ENCODE measurements at regions not wholly inside any gene's neighbourhood (a gene's known extent, or its start where the extent isn't known, plus 50 kb on each side); places are given as distances from the start of the nearest gene placed in this dataset.

DNA sequence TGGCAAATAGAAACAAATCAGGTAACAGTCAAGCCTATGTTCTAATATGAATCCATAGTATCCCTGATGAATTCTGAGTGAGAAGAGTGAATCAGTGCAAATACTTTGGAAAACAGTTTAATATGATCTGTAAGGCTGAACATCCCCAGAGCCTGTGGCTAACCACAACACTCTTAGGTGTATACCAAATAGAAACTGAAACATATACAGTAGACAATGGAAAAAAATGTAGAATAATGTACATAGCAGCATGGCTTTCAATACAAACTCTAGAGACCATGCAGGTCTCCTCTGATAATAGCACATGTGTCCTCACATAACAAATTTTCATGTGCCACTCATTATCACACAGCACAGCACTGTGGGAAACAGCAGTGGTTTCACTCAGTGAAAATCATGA is 513.6 kb downstream of the CDY2B start:
- no peak overlapping the region for H3K27ac ChIP-seq
- no peaks in the 10 kb centered on the region for H3K27me3 ChIP-seq
- TF ChIP-seq, protein P1, sequence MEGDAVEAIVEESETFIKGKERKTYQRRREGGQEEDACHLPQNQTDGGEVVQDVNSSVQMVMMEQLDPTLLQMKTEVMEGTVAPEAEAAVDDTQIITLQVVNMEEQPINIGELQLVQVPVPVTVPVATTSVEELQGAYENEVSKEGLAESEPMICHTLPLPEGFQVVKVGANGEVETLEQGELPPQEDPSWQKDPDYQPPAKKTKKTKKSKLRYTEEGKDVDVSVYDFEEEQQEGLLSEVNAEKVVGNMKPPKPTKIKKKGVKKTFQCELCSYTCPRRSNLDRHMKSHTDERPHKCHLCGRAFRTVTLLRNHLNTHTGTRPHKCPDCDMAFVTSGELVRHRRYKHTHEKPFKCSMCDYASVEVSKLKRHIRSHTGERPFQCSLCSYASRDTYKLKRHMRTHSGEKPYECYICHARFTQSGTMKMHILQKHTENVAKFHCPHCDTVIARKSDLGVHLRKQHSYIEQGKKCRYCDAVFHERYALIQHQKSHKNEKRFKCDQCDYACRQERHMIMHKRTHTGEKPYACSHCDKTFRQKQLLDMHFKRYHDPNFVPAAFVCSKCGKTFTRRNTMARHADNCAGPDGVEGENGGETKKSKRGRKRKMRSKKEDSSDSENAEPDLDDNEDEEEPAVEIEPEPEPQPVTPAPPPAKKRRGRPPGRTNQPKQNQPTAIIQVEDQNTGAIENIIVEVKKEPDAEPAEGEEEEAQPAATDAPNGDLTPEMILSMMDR (IDR thresholded peaks at IDR 0.05) = no peak
- no peaks in the 10 kb centered on the region for H3K4me1 ChIP-seq
- intact Hi-C loops (cut with DNase I; ENCODE audit: low total_unique reads) = no loop called here
- no peak for DNase-seq
- no peaks in the 10 kb centered on the region for H3K9me3 ChIP-seq
- H3K36me3 ChIP-seq = no peaks in the 10 kb centered on the region
- no peak overlapping the region for H3K4me3 ChIP-seq

DNA sequence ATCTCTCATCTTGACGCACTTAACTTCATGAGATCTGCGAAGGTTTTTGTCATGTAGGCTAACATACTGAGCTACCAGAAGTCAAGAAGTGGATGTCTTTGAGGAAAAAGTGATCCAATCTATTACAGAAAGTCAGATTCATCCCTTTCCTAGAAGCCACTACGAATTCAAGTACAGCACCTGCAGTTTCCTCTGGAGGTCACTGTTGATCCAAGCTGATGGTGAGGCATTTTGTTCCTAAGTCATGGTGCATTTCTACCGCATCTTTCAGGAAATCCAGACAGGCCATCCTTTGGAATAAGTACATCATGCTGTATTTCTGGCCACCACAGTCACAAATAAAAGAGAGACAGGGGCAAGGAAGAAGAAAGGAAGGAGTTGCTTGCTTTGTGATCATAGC is 541.0 kb downstream of the CDY2B start:
- H3K36me3 ChIP-seq = no peaks in the 10 kb centered on the region
- TF ChIP-seq, protein P1 (IDR thresholded peaks at IDR 0.05) = no peak
- H3K9me3 ChIP-seq = no peaks in the 10 kb centered on the region
- intact Hi-C loops (cut with DNase I; ENCODE audit: low total_unique reads) = no loop called here
- no peaks in the 10 kb centered on the region for H3K4me1 ChIP-seq
- H3K27ac ChIP-seq = no peak overlapping the region
- no peak for DNase-seq
- no peak overlapping the region for H3K4me3 ChIP-seq
- H3K27me3 ChIP-seq = no peaks in the 10 kb centered on the region

DNA sequence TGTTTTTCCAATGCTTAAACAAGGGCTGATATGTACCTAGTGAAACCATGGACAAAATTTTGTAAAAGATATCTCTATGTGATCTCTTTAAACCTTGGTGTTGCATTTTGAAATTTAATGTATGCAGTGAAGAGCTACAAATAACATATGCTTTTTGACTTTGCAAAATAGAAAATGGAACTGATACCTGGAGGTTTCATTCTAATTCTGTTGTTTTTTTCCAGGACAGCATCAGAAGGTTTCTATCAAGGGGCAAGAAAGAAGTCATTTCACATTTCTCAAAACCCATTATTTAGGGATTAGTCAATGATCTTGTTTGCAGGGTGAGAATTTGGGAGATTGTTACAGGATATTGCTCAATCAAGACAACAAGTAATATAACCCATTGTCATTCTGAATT is 549.3 kb downstream of the CDY2B start:
- H3K4me3 ChIP-seq = no peak overlapping the region
- no peaks in the 10 kb centered on the region for H3K9me3 ChIP-seq
- DNase-seq = no peak
- intact Hi-C loops (cut with DNase I; ENCODE audit: low total_unique reads) = no loop called here
- H3K27ac ChIP-seq = no peak overlapping the region
- H3K4me1 ChIP-seq = no peaks in the 10 kb centered on the region
- TF ChIP-seq, protein P1 (IDR thresholded peaks at IDR 0.05) = no peak
- no peaks in the 10 kb centered on the region for H3K36me3 ChIP-seq
- H3K27me3 ChIP-seq = no peaks in the 10 kb centered on the region

DNA sequence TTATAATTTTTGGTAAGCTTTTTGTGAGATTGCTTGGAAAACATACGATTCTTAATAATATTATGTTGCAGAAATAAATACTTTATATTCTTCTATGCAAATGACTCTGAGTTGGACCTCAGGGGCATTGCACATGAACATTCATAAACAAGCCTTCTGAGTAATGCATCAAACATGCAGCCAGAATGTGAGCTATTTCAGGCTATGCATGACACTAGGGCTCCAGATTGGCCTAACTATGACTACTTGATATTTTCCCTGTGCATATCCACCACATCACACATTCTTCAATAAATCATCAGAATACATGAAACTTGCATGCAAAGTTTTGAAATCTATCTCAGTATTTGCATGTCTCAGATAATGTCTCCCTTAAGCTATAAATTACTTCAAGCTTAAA is 560.1 kb downstream of the CDY2B start:
- Histone ChIP-seq H3K36me3 (no peaks in the 10 kb centered on the region), H3K27ac (no peak overlapping the region), H3K27me3 (no peaks in the 10 kb centered on the region), H3K4me3 (no peak overlapping the region), H3K9me3 (no peaks in the 10 kb centered on the region), H3K4me1 (no peaks in the 10 kb centered on the region)
- TF ChIP-seq, protein P1 (IDR thresholded peaks at IDR 0.05) = no peak
- intact Hi-C loops (cut with DNase I; ENCODE audit: low total_unique reads) = no loop called here
- no peak for DNase-seq

DNA sequence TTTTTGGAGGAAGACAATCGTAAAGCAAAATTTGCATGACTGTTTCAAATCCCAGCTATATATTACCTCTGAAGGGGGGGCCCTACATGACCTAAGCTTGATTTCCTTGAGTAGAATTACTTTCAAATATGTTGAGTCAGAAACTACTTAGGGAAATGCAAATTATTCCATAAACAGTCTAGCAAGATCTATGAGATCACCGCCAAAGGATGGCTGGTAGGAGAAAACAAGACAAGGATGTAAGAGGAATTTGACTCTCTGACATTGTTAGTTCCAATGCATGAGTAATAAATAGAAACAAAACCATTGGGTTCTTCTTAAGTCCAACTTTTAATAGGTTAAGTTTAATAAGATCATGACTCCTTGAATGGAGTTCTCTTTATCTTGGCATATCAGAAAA is 561.4 kb downstream of the CDY2B start:
- intact Hi-C loops (cut with DNase I; ENCODE audit: low total_unique reads) = no loop called here
- Histone ChIP-seq H3K4me1 (no peaks in the 10 kb centered on the region), H3K27ac (no peak overlapping the region)

DNA sequence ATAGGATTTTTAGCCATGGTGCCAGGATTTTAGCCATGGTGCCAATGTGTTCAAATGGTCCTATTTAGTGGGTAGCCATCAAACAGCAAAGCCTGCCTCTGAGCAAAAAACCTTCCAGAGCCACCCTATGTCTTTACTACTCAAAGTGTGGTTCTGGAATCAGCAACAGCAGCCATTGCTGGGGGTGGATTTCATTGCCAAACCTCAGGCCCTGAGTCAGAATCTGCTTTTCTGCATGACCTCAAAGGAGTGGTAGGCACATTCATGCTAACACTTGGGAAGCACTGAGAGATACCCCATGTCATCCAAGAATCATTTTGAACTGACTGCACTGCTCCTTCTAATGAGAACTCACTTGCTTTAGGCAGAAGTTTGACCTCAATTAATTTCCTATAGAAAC is 603.0 kb downstream of the CDY2B start:
- DNase-seq = no peak
- Histone ChIP-seq H3K9me3 (no peaks in the 10 kb centered on the region), H3K4me1 (no peaks in the 10 kb centered on the region), H3K27me3 (no peaks in the 10 kb centered on the region), H3K4me3 (no peak overlapping the region), H3K36me3 (no peaks in the 10 kb centered on the region), H3K27ac (no peak overlapping the region)
- intact Hi-C loops (cut with DNase I; ENCODE audit: low total_unique reads) = no loop called here
- TF ChIP-seq, protein P1 (IDR thresholded peaks at IDR 0.05) = no peak

More for the DNA sequence above, 561.4 kb downstream of the CDY2B start:
- no peak overlapping the region for H3K4me3 ChIP-seq
- TF ChIP-seq, protein P1 (IDR thresholded peaks at IDR 0.05) = no peak
- H3K9me3 ChIP-seq = no peaks in the 10 kb centered on the region
- DNase-seq = no peak
- H3K27me3 ChIP-seq = no peaks in the 10 kb centered on the region
- no peaks in the 10 kb centered on the region for H3K36me3 ChIP-seq
